ENCODE measurements at regions not wholly inside any gene's neighbourhood (a gene's known extent, or its start where the extent isn't known, plus 50 kb on each side); places are given as distances from the start of the nearest gene placed in this dataset.
A peak's percentile ranks its signal among the peaks of the same experiment; 100 is the strongest.

GRCh38 chr6:79149884-79150283 lies 71.8 kb upstream of the PHIP start:
- no CpG with 5 or more reads among the region's 2 CpGs for WGBS (ENCODE audit: extremely low coverage, insufficient read length, low lambda C conversion rate)
- no peak overlapping the region for H3K27ac ChIP-seq (ENCODE audit: insufficient read length, low read depth, low read length)

More at GRCh38 chr6:79149884-79150283, 71.8 kb upstream of the PHIP start:
- no peaks in the 10 kb centered on the region for H3K27me3 ChIP-seq (ENCODE audit: insufficient read depth, low read length)
- Mint-ChIP-seq H3K9me3 (no peaks in the 10 kb centered on the region), H3K27me3 (ENCODE audit: low read depth) (no peaks in the 10 kb centered on the region), H3K4me3 (no peak overlapping the region), H3K27ac (no peak overlapping the region), H3K4me1 (peaks cover 11 to 12% of the 10 kb centered on the region in 2 experiments; a peak in 3 of 4 replicates), H3K36me3 (ENCODE audit: insufficient read depth in 1 of 3, low read depth in 3 of 3) (0 out of 7 replicates have a peak, but pooled peaks cover 0 to 6% (median 0%) of the 10 kb centered on the region in 3 experiments)
- no peak for TF ChIP-seq CTCF (conservative IDR thresholded peaks at IDR 0.05)
- no peak overlapping the region for H3K4me2 ChIP-seq (ENCODE audit: insufficient read depth, insufficient read length, low read length)
- H3K4me1 ChIP-seq (ENCODE audit: insufficient read depth, low read length): peaks cover 8% of the 10 kb centered on the region; the same call in 1 of the 2 replicates
- no peak overlapping the region for H3K18ac ChIP-seq (ENCODE audit: insufficient read length, low read depth, low read length)
- no peak overlapping the region for H3K9ac ChIP-seq (ENCODE audit: extremely low read depth, insufficient read length, low read length)
- H3K79me2 ChIP-seq (ENCODE audit: insufficient read depth, low read length): no peaks in the 10 kb centered on the region
- no peak overlapping the region for H4K8ac ChIP-seq (replicated peaks; ENCODE audit: insufficient read length, low read depth, low read length)
- H4K91ac ChIP-seq (ENCODE audit: insufficient read length, low read depth, low read length): no peak overlapping the region
- H2BK12ac ChIP-seq (ENCODE audit: insufficient read length, low read depth, low read length): peak overlapping the region; percentile 15
- H2BK120ac ChIP-seq (ENCODE audit: low read depth, low read length, poor library complexity, severe bottlenecking): no peak overlapping the region
- no peak overlapping the region for H3K56ac ChIP-seq (ENCODE audit: insufficient read length, low read depth, low read length)
- no peaks in the 10 kb centered on the region for H3K23me2 ChIP-seq (ENCODE audit: insufficient read length, low read depth, low read length, poor library complexity, severe bottlenecking)
- H2AFZ ChIP-seq (ENCODE audit: low read length): peak overlapping the region; percentile 77
- H2BK20ac ChIP-seq (ENCODE audit: low read depth, low read length, poor library complexity, severe bottlenecking): peak overlapping the region; percentile 83
- no peaks in the 10 kb centered on the region for H4K20me1 ChIP-seq (ENCODE audit: control insufficient read depth, insufficient read depth, insufficient read length)
- no peak for DNase-seq
- no peaks in the 10 kb centered on the region for H3K79me1 ChIP-seq (ENCODE audit: insufficient read depth, low read depth, low read length, poor library complexity, severe bottlenecking)
- H3K9me3 ChIP-seq (ENCODE audit: control insufficient read depth, low read depth, low read length): no peaks in the 10 kb centered on the region
- no peak overlapping the region; the same call in 1 of the 2 replicates for H3K4ac ChIP-seq (ENCODE audit: low read depth, low read length)
- H3T11ph ChIP-seq (ENCODE audit: low read length): no peak overlapping the region
- H3K23ac ChIP-seq (ENCODE audit: insufficient read length, low read depth, low read length): no peak overlapping the region
- H4K5ac ChIP-seq (ENCODE audit: insufficient read length, low read depth, low read length): no peak overlapping the region
- H2BK15ac ChIP-seq (ENCODE audit: low read depth, low read length): no peak overlapping the region
- no peak overlapping the region for H2BK5ac ChIP-seq (ENCODE audit: insufficient read length, low read length)
- H2AK5ac ChIP-seq (ENCODE audit: insufficient read length, low read length): no peak overlapping the region
- no peak overlapping the region for H3K14ac ChIP-seq (ENCODE audit: insufficient read depth, low read length)
